Thymus (tissue), 11 donors: ENCODE measurements at regions not wholly inside any gene's neighbourhood (a gene's known extent, or its start where the extent isn't known, plus 50 kb on each side); places are given as distances from the start of the nearest gene placed in this dataset.

Experiments used
- DNase-seq, 9 donors: peaks; one replicate each; pipeline ENCODE4 v3.0.0-alpha.2; 2013; ENCODE audit warnings: low spot score in 9 of 9, low read depth in 6 of 9, missing footprints in 1 of 9
- H3K27ac ChIP-seq, 2 donors: one replicate each; pipeline ENCODE4 v1.5.1; 2013; ENCODE audit warnings: control low read depth in 1 of 2, low read depth in 1 of 2, low read length in 1 of 2, mild to moderate bottlenecking in 1 of 2, moderate library complexity in 1 of 2
- H3K27me3 ChIP-seq, 2 donors: one replicate each; pipeline ENCODE4 v1.5.1; 2013; ENCODE audit warnings: low read length in 1 of 2; ENCODE audit not compliant: control insufficient read depth in 2 of 2, insufficient read depth in 1 of 2
- H3K36me3 ChIP-seq, 2 donors: one replicate each; pipeline ENCODE4 v1.5.1; 2013; ENCODE audit warnings: low read length in 1 of 2, mild to moderate bottlenecking in 1 of 2, moderate library complexity in 1 of 2; ENCODE audit not compliant: control insufficient read depth in 2 of 2, insufficient read depth in 2 of 2
- H3K4me1 ChIP-seq, 2 donors: one replicate each; pipeline ENCODE4 v1.5.1; 2013; ENCODE audit warnings: low read length in 2 of 2; ENCODE audit not compliant: control insufficient read depth in 2 of 2, insufficient read depth in 2 of 2
- H3K4me3 ChIP-seq, 2 donors: one replicate each; pipeline ENCODE4 v1.5.1; 2013; ENCODE audit warnings: low read length in 2 of 2, control low read depth in 1 of 2, mild to moderate bottlenecking in 1 of 2
- H3K9me3 ChIP-seq, 2 donors: one replicate each; pipeline ENCODE4 v1.5.1; 2013; ENCODE audit warnings: low read length in 1 of 2, mild to moderate bottlenecking in 1 of 2; ENCODE audit not compliant: control insufficient read depth in 2 of 2, insufficient read depth in 1 of 2
- WGBS: extraction: QIAGEN DNeasy Blood & Tissue Kit; methylation state at CpG from one replicate; pipeline ENCODE4 v1.1.7; 2013; 5-methylcytosine and 5-hydroxymethylcytosine counted together
- donor health status: healthy.

DNA sequence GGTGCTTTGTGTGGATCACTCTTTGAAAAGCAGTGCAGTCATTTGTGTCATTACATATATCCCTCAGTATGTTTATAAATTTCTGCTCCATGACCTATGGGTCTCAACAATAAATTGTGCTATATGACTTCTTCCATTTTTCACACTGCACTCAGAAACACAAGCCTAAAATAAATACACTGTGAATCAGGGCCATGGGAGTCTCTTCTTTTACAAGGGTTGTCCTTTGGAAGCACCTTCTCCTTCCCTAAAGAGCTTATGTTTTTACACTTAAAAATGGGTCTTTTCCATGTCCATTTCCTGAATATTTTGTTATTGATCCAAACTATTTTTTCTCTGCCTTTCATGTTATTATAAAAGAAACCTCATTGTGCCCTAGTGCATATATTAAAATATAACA lies 108.3 kb upstream of the MEOX2 start:
- Histone ChIP-seq H3K9me3 (no peaks in the 10 kb centered on the region), H3K4me1 (no peaks in the 10 kb centered on the region), H3K36me3 (no peaks in the 10 kb centered on the region), H3K27ac (no peak overlapping the region), H3K27me3 (no peaks in the 10 kb centered on the region), H3K4me3 (no peak overlapping the region)
- no peak for DNase-seq

DNA sequence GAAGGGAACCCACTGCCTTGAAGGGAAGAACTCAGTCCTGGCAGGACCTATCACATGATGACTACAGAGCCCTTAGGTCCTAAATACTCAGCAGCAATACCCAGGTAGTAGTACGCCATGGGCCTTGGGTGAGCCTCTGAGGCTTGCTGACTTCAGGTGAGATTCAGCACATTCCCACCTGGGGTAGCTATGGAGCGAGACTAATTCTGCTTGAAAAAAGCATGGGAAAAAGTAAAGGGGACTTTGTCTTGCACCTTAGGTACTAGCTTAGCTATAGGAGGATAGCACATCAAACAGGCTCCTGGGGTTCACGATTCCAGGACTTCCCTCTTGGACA lies 98.2 kb upstream of the MEOX2 start:
- DNase-seq = no peak
- Histone ChIP-seq H3K27me3 (no peaks in the 10 kb centered on the region), H3K4me3 (no peak overlapping the region), H3K9me3 (no peaks in the 10 kb centered on the region), H3K4me1 (no peaks in the 10 kb centered on the region), H3K27ac (no peak overlapping the region), H3K36me3 (no peaks in the 10 kb centered on the region)
- 95% methylated on average over 3 of the region's 3 CpGs for WGBS

DNA sequence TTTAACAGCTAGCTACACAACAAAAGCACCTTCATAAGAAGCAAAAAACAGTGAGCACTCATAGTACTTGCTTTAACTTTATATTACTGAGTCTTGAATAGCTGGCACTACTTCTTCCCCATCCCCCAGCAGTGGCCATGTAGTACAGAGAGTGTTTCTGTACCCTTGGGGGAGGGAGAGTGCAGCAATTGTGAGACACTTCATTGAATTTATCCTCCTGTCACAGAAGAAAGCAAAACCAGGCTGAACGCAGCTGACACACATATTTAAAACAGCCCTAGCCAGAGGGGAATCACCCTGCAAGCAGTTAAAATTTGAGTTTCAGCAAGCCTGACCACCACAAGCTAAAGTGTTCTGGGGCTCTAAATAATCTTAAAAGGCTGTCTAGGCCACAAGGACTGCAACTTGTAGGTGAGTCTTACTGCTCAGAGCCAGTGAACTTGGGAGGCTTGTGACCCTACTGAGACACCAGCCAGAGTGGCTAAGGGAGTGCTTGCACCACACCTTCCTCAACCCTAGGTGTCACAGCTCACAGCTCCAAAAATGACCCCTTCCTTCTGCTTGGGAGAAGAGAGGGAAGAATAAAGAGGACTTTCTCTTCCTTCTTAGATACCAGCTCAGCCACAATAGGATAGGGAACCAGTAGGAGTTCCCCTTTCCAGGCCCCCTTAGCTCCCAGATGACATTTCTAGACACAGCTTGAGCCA lies 97.7 kb upstream of the MEOX2 start:
- no peak for DNase-seq
- Histone ChIP-seq H3K4me1 (no peaks in the 10 kb centered on the region), H3K27me3 (no peaks in the 10 kb centered on the region), H3K9me3 (no peaks in the 10 kb centered on the region), H3K36me3 (no peaks in the 10 kb centered on the region), H3K27ac (no peak overlapping the region), H3K4me3 (no peak overlapping the region)
- WGBS = 87% methylated on average over 1 of the region's 1 CpG

DNA sequence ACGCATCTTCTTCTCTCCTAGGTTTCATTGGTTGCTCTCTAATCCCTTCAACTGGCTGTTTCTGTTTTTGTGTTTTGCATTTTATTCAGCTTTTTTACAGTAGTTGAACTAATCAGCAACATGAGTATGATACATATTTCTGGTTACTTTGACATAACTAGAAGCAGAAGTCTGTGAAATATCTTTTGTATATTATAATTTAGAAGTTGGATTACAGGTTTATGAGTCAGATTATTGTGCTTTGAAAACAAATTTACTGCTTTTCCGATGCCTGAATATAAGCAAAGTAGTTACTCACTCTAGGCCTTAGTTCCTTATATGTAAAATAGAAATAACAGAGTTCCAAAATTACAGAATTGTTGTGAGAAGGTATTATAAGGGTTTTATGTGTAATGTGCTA lies 96.2 kb upstream of the MEOX2 start:
- 97% methylated on average over 2 of the region's 2 CpGs for WGBS
- Histone ChIP-seq H3K4me1 (no peaks in the 10 kb centered on the region), H3K9me3 (no peaks in the 10 kb centered on the region), H3K27ac (no peak overlapping the region), H3K27me3 (no peaks in the 10 kb centered on the region), H3K36me3 (no peaks in the 10 kb centered on the region), H3K4me3 (no peak overlapping the region)
- DNase-seq = no peak

DNA sequence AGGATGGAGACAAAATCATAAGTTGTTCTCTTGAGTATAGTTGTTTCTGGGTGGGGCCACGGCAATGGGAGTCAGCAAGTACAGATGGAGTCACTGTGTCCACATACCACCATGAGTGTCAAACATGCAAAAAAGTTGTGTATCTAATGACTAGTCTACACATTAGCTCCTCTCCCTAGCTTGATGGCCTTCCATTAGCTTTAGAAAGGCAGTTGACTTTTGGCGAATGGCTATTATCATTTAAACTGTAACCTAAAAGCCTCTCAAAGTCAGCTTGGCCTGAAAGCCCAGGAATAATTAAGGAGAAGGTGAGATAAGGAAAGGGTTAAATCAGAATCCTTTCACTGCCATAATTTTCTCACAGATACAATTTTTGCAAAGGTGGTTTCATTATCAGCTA lies 95.5 kb upstream of the MEOX2 start:
- 96% methylated on average over 2 of the region's 2 CpGs for WGBS
- H3K4me3 ChIP-seq = no peak overlapping the region
- H3K27me3 ChIP-seq = no peaks in the 10 kb centered on the region
- no peaks in the 10 kb centered on the region for H3K9me3 ChIP-seq
- H3K27ac ChIP-seq = no peak overlapping the region
- H3K4me1 ChIP-seq = no peaks in the 10 kb centered on the region
- DNase-seq = no peak
- H3K36me3 ChIP-seq = no peaks in the 10 kb centered on the region

DNA sequence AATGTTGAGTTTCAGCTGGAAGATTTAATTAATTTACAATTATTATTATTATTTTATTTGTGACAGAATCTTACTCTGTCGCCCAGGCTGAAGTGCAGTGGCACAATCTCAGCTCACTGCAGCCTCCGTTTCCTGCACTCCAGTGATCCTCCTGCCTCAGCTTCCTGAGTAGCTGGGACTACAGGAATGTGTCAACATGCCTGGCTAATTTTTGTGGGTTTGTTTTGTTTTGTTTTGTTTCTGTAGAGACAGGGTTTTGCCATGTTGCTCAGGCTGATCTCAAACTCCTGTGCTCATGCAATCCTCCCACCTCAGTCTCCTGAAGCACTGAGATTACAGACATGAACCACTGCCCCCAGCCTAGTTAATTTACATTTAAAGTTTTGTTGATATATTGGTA lies 93.8 kb upstream of the MEOX2 start:
- Histone ChIP-seq H3K36me3 (no peaks in the 10 kb centered on the region), H3K4me1 (no peaks in the 10 kb centered on the region), H3K27me3 (no peaks in the 10 kb centered on the region), H3K27ac (no peak overlapping the region), H3K4me3 (no peak overlapping the region), H3K9me3 (no peaks in the 10 kb centered on the region)
- 92% methylated on average over 2 of the region's 2 CpGs for WGBS
- DNase-seq = no peak

DNA sequence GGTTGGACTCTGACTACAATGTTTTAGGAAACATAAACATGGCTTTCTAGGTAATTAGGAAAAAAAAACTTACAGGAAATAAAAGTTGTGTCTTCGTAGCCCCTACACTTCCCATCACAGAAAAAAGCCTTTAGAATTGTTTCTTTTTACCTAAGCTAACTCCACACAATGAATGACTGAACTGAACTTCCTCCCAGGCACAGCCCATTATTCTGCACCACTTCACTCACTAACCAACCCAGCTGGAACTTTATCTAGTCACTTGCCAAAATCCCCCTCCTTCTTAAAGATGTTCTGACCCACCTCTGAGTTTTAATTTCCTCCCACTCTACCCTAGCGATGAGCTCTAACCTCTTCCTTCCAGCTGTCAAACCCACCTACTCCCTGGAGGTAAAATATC lies 91.7 kb upstream of the MEOX2 start:
- Histone ChIP-seq H3K27ac (no peak overlapping the region), H3K27me3 (no peaks in the 10 kb centered on the region), H3K36me3 (no peaks in the 10 kb centered on the region), H3K4me1 (no peaks in the 10 kb centered on the region), H3K4me3 (no peak overlapping the region), H3K9me3 (peaks cover 0 to 4% of the 10 kb centered on the region in 2 donors)
- no peak for DNase-seq
- WGBS = 27% methylated on average over 2 of the region's 2 CpGs

DNA sequence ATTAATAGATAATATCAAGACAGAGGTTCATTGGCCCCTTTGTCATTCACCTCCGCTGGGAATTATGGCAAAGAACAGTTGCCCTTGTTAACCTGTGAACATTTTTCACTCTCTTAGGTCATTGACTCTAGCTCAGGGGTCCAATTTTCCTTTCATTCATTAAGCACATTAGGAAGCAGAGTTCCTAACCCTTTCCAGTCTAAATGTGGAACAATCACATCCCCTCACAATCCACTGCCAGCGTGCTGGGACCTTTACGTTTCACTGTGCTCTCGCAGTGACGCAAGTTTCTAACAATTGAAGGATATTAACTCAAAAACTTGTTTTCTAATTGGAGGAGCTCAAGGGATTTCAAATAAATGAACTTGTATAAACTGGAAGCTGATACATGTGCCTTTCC lies 79.3 kb upstream of the MEOX2 start:
- Histone ChIP-seq H3K27ac (no peak overlapping the region), H3K36me3 (no peaks in the 10 kb centered on the region)
- WGBS = 92% methylated on average over 5 of the region's 5 CpGs

DNA sequence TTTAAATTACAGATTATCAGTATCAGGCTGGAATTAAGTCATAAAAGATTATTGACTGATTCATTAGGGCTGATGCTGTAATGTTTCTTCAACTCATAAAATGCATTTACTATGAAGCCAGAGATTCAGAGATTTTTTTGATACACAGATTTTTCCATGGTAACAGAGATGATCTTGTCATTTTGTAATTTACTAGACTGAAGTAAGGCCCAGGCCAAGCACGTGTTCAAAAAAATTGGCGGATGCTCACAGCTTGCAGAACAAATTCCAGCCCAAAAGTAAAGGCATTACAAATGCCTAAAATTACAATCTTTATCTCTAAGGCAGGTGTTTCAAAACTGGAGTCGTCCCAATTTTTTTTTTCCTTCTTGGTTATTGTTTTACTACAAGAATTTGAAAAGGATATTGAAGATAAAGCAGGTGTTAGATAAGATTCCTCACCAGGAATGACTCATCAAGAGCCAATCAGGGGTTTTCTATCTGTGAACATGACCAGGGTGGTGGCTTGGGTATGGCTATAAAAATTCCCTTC lies 78.4 kb upstream of the MEOX2 start:
- no peak overlapping the region for H3K4me3 ChIP-seq
- no peak overlapping the region for H3K27ac ChIP-seq
- 80% methylated on average over 3 of the region's 3 CpGs for WGBS
- H3K9me3 ChIP-seq = peaks cover 0 to 3% of the 10 kb centered on the region in 2 donors
- no peak for DNase-seq
- no peaks in the 10 kb centered on the region for H3K27me3 ChIP-seq
- no peaks in the 10 kb centered on the region for H3K4me1 ChIP-seq
- H3K36me3 ChIP-seq = no peaks in the 10 kb centered on the region

More for the DNA sequence above, 79.3 kb upstream of the MEOX2 start:
- no peaks in the 10 kb centered on the region for H3K4me1 ChIP-seq
- DNase-seq = no peak
- H3K9me3 ChIP-seq = peaks cover 0 to 3% of the 10 kb centered on the region in 2 donors
- H3K27me3 ChIP-seq = no peaks in the 10 kb centered on the region
- H3K4me3 ChIP-seq = no peak overlapping the region
